ENCODE measurements at regions not wholly inside any gene's neighbourhood (a gene's known extent, or its start where the extent isn't known, plus 50 kb on each side); places are given as distances from the start of the nearest gene placed in this dataset.

- H3K4me2 ChIP-seq: no peak overlapping the region
- peaks cover 9% of the 10 kb centered on the region; the same call in 1 of the 2 replicates for H3K4me1 ChIP-seq (replicated peaks; ENCODE audit: insufficient read depth)
- BruUV-seq (replicated peaks): no TSS peak
- no peaks in the 10 kb centered on the region for H4K20me1 ChIP-seq (ENCODE audit: insufficient read depth)
- H3F3A ChIP-seq (ENCODE audit: insufficient read depth, low read depth): no peaks in the 10 kb centered on the region
- no peak for DNase-seq
- no peak overlapping the region for H3K4me3 ChIP-seq
- no peaks in the 10 kb centered on the region for H3K36me3 ChIP-seq (ENCODE audit: low read depth)
- intact Hi-C loops (cut with micrococcal nuclease; ENCODE audit: unreplicated experiment): no loop called here
- no peaks in the 10 kb centered on the region for H3K27me3 ChIP-seq (ENCODE audit: insufficient read depth, low read depth)
- H3K9me2 ChIP-seq (ENCODE audit: insufficient read depth): no peaks in the 10 kb centered on the region; the same call in 1 of the 2 replicates
- no peak overlapping the region for H2AFZ ChIP-seq
- no peak overlapping the region for H3K27ac ChIP-seq
- POLR2A ChIA-PET (ENCODE audit: unreplicated experiment): no interaction called here
- H3K9me3 ChIP-seq (ENCODE audit: insufficient read depth, low read depth): no peaks in the 10 kb centered on the region
- no peaks in the 10 kb centered on the region for H3K79me2 ChIP-seq (ENCODE audit: low read depth)
- TF ChIP-seq EZH2 (IDR thresholded peaks at IDR 0.05; ENCODE audit: low read depth) (no peak), CTCF (conservative IDR thresholded peaks at IDR 0.05) (no peak)
- CTCF ChIA-PET: no interaction called here
These were observed 54.7 kb upstream of the TSLP start for GRCh38 chr5:111016801-111017200.

GRCh38 chr5:111017731-111018130 is 53.8 kb upstream of the TSLP start:
- BruUV-seq (replicated peaks): no TSS peak
- H2AFZ ChIP-seq: no peak overlapping the region
- H3K9me2 ChIP-seq (ENCODE audit: insufficient read depth): no peaks in the 10 kb centered on the region; the same call in 1 of the 2 replicates
- H3K27ac ChIP-seq: no peak overlapping the region
- no peak overlapping the region for H3K4me2 ChIP-seq
- POLR2A ChIA-PET (ENCODE audit: unreplicated experiment): no interaction called here
- intact Hi-C loops (cut with micrococcal nuclease; ENCODE audit: unreplicated experiment): no loop called here
- no peaks in the 10 kb centered on the region for H3F3A ChIP-seq (ENCODE audit: insufficient read depth, low read depth)
- CTCF ChIA-PET: no interaction called here
- H3K36me3 ChIP-seq (ENCODE audit: low read depth): no peaks in the 10 kb centered on the region
- no peak for DNase-seq
- H3K4me3 ChIP-seq: no peak overlapping the region
- peaks cover 8% of the 10 kb centered on the region; the same call in 1 of the 2 replicates for H3K4me1 ChIP-seq (replicated peaks; ENCODE audit: insufficient read depth)
- no peaks in the 10 kb centered on the region for H3K9me3 ChIP-seq (ENCODE audit: insufficient read depth, low read depth)
- H3K27me3 ChIP-seq (ENCODE audit: insufficient read depth, low read depth): no peaks in the 10 kb centered on the region
- H4K20me1 ChIP-seq (ENCODE audit: insufficient read depth): no peaks in the 10 kb centered on the region
- no peak for TF ChIP-seq EZH2 (IDR thresholded peaks at IDR 0.05; ENCODE audit: low read depth)
- no peak for TF ChIP-seq CTCF (conservative IDR thresholded peaks at IDR 0.05)
- H3K79me2 ChIP-seq (ENCODE audit: low read depth): no peaks in the 10 kb centered on the region
